G401 (cell line): ENCODE measurements at regions not wholly inside any gene's neighbourhood (a gene's known extent, or its start where the extent isn't known, plus 50 kb on each side); places are given as distances from the start of the nearest gene placed in this dataset.
"Not testable (repeated sequence)": the region's sequence is repeated elsewhere in the genome, so short reads cannot be mapped to it uniquely, and the experiment has no call there.

Experiments used
- DNase-seq: peaks from one replicate; pipeline ENCODE4 v3.0.0-alpha.2; 2015; ENCODE audit warnings: low spot score
- in situ Hi-C: cut with HindIII; loops from 2 replicates; pipeline ENCODE4 v1.10.0; 2016; ENCODE audit warnings: low sequenced_read_pairs, mixed read lengths

GRCh38 chr9:129427149-129427548 lies 193.8 kb downstream of the C9orf50 start:
- in situ Hi-C loops: no loop called here
- no peak for DNase-seq

GRCh38 chr9:129423755-129424154 lies 197.1 kb downstream of the C9orf50 start:
- in situ Hi-C loops, DNase-seq: not testable (repeated sequence)

GRCh38 chr9:129423216-129423615 lies 197.7 kb downstream of the C9orf50 start:
- in situ Hi-C loops: no loop called here
- DNase-seq: no peak

GRCh38 chr9:129422843-129423192 lies 198.1 kb downstream of the C9orf50 start:
- in situ Hi-C loops: no loop called here
- DNase-seq: no peak

- in situ Hi-C loops: no loop called here
- no peak for DNase-seq
Observed at GRCh38 chr9:129422032-129422842, 198.7 kb downstream of the C9orf50 start.

- in situ Hi-C loops: no loop called here
- DNase-seq: no peak
Observed at GRCh38 chr9:129421371-129421770, 199.5 kb downstream of the C9orf50 start.

GRCh38 chr9:129420721-129421120 lies 200.2 kb downstream of the C9orf50 start:
- DNase-seq: no peak
- in situ Hi-C loops: no loop called here

GRCh38 chr9:129419382-129419899 lies 201.5 kb downstream of the C9orf50 start:
- DNase-seq: no peak
- in situ Hi-C loops: no loop called here

GRCh38 chr9:129418451-129418850 lies 202.4 kb downstream of the C9orf50 start:
- in situ Hi-C loops: no loop called here
- no peak for DNase-seq

GRCh38 chr9:129416821-129417539 lies 203.9 kb downstream of the C9orf50 start:
- no peak for DNase-seq
- in situ Hi-C loops: no loop called here

- in situ Hi-C loops: no loop called here
- no peak for DNase-seq
Observed at GRCh38 chr9:129415942-129416651, 204.8 kb downstream of the C9orf50 start.

- no peak for DNase-seq
- in situ Hi-C loops: no loop called here
Observed at GRCh38 chr9:129414993-129415941, 205.6 kb downstream of the C9orf50 start.

GRCh38 chr9:129414377-129414992 lies 206.4 kb downstream of the C9orf50 start:
- no peak for DNase-seq
- in situ Hi-C loops: no loop called here

- in situ Hi-C loops: no loop called here
- DNase-seq: peak; percentile 96
Observed at GRCh38 chr9:129413537-129414376, 207.1 kb downstream of the C9orf50 start.

GRCh38 chr9:129412814-129413536 lies 207.9 kb downstream of the C9orf50 start:
- peak; percentile 87 for DNase-seq
- in situ Hi-C loops: no loop called here

- not testable (repeated sequence) for DNase-seq
Observed at GRCh38 chr9:129412176-129412813, 208.6 kb downstream of the C9orf50 start.

More at GRCh38 chr9:129412176-129412813, 208.6 kb downstream of the C9orf50 start:
- in situ Hi-C loops: not testable (repeated sequence)
